GM18499 (cell line): ENCODE measurements at regions not wholly inside any gene's neighbourhood (a gene's known extent, or its start where the extent isn't known, plus 50 kb on each side); places are given as distances from the start of the nearest gene placed in this dataset.
"Not testable (repeated sequence)": the region's sequence is repeated elsewhere in the genome, so short reads cannot be mapped to it uniquely, and the experiment has no call there.

ENCODE experiments used
- ATAC-seq: cut with Tn5 transposase; IDR thresholded peaks from one replicate; pipeline ENCODE4 v1.9.1; 2021; ENCODE audit warnings: moderate number of reproducible peaks; ENCODE audit not compliant: insufficient read depth, unreplicated experiment

- ATAC-seq: not testable (repeated sequence)
Measured at GRCh38 chr9:38170763-38171537, 101.9 kb upstream of the SHB start.

DNA sequence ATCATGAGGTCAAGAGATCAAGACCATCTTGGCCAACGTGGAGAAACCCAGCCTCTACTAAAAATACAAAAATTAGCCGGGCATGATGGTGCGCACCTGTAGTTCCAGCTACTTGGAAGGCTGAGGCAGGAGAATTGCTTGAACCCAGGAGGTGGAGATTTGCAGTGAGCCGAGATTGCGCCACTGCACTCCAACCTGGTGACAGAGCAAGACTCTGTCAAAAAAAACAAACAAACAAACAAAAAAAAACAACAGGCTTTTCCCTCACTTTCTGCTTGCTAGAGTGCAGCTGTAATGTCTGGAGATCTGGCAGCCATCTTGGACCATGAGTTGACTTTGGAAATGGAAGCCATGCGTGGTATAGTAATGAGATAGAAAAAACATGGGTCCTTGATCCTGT is 101.1 kb upstream of the SHB start:
- not testable (repeated sequence) for ATAC-seq

- no peak for ATAC-seq
Measured at GRCh38 chr9:38166501-38166900, 97.5 kb upstream of the SHB start.

- ATAC-seq: no peak
Measured at GRCh38 chr9:38164659-38165221, 95.7 kb upstream of the SHB start.

DNA sequence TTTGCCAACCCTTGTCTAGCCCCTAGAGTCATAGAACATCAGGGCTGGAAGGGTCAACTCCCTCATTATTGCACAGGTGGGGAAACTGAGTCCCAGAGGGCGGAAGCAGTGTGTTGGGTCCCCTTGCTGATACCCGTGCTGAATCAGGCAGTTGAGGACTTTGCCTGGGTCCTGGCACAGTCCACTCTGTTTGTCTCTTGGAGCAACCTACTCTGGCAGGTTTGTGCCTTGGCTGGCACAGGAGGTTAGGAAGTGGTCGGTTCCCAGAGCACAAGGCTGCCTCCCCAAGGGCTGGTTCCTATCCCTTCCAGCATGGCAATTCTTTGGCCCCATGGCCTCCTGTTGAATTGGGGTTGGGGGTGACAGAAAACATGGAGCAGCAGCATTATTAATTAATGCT is 94.5 kb upstream of the SHB start:
- ATAC-seq: no peak

DNA sequence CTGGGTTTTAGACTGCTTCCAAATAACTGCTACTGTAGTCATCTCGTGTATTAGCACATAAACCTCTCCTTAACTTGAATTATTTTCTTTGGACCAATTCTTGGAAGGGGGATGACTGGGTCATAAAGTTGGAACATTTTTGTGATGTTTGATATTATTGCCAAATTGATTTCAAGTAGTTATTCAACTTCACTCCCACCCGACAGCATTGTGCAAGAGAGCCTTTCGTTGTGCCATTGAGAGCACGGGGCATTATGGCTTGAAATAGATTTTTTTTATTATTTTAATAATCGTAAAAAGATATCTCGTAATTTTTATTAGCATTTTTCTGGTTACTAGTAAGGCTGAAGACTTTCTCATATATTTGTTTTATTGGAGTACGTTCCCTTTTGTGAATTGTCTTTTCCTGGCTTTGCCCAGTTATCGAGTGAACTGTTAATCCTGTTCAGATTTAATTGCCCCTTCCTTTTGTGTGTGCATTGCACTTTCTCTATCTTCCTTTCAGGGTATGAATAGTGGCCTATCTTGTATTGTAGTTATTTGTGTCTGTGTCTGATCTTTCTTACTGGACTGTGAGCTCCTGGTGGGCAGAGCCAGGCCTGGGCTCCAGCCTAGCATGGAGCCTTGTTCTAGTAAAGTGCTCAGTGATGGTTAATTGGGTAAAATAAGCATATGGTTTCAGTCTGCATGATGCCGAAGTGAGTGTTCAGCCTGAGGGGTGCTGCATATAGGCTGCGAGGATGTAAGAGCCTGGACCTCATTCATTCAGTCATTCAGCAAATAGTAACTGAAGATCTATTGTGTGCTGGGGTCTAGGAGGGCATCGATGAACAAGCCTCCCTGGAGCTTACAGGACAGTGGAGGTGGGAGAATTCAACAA is 93.5 kb upstream of the SHB start:
- ATAC-seq: no peak

DNA sequence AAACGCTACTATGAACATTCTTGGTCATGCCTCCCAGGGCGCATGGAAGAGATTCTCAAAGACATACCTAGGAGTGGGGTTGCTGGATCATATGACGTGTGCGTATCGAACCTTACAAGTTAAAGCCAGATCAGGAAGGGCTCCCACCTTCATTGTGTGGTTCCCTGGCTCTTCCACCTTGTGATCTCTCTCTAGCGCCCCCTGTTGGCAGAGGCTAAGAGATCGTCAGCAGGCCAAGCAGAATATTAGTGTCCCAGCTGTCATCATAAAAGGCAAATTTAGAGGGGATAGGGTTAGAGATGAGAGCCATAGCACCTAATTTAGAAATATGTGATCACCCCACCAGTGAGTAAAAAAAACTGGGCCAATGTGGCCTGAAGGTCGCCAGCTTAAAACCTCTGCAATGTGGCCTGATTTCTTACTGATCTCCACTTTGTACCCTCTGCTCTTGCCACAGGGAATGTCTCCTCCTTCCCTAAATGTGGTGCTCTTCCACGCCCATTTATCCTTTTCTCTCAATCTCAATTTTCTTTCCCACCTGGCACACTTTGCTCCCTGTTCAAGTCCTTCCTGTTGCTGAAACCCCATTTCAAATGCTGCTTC is 91.7 kb upstream of the SHB start:
- ATAC-seq: no peak

DNA sequence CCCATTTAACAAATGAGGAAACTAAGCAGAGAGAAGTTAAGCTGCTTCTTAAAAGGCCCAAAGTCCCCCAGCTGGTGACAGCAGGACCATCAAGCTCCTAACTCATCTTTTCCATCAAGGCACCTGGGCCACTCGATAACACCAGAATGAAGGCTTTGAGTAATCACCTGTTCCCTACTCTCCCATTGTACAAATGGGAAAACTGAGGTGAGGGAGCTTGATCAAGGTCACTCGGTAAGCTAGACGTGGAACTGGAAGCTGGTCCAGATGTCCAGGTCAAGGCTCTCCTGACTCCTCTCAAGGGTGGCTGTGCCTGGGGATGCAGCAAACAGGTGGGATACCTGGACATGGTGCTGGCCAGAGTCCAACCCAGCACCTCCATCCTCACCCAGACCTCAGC is 90.6 kb upstream of the SHB start:
- ATAC-seq: no peak

DNA sequence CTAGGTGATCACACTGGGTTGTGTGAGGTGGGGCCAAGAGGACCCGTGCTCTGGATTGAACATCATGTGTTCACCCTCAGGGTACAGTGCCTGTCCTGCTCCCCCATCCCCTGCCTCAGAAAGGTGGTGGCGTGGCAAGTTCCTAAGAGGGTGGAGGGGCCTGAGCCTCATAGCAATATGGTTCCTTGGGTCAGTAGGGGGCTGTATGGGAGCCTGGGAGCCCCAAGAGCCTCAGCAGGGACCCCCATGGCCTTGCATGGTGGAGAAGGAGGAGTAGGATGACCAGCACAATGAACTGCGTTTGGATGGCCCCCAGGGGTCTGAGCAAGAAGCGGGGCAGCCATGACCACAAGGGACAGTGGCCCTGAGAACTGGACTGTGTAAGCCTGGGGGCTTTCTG is 89.6 kb upstream of the SHB start:
- no peak for ATAC-seq

DNA sequence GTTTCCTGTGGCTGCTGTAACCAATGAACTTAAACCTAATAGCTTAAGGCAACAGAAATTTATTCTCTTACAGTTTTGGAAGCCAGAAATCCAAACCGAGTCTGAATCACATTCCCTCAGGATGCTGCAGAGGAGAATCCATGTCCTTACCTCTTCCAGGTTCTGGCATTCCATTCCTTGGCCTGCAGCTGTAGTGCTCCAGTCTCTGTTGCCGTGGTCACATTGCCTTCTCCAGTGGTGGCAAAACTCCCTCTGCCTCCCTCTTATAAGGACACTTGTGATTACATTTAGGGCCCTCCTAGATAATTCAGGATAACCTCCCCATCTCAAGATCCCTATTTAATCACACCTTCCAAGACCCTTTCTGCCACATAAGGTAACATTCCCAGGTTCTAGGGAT is 88.7 kb upstream of the SHB start:
- no peak for ATAC-seq

DNA sequence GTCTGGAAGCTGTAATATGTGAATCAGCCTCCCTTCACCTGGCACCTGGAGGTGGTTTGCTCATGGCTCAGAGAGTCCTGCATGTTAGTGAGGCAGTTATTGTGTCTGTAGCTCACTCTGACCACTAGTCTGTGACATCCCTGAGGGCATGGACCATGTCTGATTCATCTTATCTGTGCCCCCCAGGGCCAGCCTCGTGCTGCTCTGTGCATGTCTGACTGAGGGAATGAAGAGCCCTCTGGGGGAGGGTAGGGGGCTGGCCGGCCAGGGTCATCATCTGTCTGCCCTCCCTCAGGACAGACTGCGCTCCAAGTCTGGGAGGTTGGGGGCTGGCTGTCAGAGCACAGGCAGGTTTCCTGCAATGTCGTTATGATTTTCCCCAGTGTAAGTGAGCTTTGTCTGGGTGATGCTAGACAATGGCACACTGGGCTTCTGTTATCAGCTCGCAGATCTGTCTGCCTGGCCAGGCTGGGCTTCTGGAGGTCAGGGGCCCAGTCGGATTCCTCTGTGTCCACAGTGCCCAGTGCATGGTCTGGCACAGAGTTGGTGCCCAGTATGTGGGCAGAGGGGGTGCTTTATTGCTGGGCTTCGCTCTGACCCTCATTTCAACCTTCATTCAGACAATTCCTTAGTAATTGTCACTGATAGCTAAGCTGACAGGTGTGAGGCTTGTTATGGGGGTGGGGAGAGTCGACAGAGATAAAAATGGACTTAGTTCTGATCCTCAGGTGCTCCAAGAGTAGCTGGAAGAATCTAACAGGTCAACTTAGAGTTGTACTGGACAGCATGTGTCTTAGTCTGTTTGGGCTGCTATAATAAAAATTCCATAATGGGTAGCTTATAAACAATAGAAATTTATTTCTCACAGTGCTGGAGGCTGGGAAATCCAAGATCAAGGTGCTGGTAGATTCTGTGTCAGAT is 85.7 kb upstream of the SHB start:
- no peak for ATAC-seq

- no peak for ATAC-seq
Measured at GRCh38 chr9:38153910-38154291, 84.9 kb upstream of the SHB start.

DNA sequence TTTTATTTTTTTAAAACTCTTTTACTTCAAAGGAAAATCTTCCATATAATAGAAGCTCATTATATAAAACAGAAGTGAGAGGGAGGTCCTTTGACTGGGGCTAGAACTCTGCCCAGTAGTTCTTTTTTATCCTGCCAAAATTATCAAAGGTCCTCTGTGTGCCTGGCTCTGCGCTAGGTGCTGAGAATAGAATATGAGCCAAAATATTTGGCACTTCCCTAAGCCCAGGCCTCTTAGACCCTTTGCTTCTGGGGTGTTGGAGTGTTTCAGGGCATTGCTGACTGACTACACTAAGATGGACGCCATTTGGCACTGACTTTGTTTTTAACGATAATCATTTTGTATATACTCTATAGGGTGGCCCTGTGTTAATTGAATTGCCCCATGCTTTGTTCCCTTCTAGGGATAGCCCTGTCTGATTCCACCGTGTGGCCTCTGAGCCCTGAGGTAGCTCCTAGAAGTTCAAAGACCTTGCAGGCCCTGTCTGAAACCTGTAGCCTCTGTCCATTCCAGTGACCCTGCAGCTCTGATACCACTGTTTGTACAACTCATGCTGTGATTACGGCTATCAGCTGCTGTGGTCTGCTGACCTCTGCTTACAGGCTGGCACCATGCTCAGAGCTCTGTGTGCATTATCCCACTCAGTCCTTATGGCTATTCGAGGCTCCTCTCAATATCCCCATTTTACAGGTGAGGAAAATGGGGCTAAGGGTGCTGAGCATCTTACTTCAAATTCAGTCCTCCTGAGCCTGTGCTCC is 84.3 kb upstream of the SHB start:
- ATAC-seq: no peak

- no peak for ATAC-seq
Measured at GRCh38 chr9:38149647-38150046, 80.6 kb upstream of the SHB start.

GRCh38 chr9:38146844-38147243 is 77.8 kb upstream of the SHB start:
- ATAC-seq: no peak

DNA sequence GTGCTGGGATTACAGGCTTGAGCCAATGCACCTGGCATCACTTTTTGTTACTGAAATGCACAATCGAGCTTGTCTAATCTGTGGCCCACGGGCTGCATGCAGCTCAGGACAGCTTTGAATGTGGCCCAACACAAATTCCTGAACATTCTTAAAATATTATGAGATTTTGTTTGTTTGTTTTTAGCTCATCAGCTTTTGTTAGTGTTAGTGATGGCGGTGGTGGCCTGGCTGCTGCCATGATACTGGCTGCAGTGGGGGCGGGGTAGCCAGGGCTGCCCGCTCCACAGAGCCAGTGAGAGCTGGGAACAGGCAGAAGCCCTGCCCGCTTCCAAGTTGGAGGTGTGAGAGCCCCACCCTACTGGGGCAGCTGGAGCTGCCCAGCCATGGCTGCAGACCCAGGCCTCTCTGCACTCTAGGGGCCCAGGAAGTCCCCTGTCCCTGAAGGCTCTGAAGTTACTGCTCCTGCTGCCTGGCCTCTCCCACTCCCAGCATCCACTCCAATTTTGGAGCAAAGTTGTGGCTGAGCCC is 76.6 kb upstream of the SHB start:
- no peak for ATAC-seq

DNA sequence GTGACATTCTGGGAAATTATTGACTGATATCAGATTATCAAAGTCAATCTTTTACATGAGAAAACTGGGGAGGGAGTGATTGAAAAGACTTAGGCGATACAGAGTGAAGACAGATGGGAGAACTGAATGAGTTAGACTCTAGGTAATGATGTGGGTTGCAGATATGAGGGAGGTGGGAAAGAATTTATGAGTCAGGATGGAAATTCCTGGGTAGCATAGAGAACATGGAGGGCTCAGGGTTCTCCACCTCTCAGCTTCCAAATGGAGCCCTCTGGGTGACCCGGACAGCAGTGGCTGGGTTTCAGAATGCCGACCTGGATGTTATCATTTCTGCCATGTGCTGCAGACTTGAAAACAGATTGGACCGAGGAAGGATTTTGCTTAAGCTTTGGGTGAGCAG is 75.4 kb upstream of the SHB start:
- no peak for ATAC-seq

GRCh38 chr9:38141746-38142591 is 72.9 kb upstream of the SHB start:
- no peak for ATAC-seq
